K562 (cell line): ENCODE measurements at regions not wholly inside any gene's neighbourhood (a gene's known extent, or its start where the extent isn't known, plus 50 kb on each side); places are given as distances from the start of the nearest gene placed in this dataset.

ENCODE experiments used
- ATAC-seq: fragments of 200-7000 bp; cut with Tn5 transposase; 3 replicates; pipeline ENCODE4 v1.9.1; 2020; ENCODE audit warnings: moderate library complexity
- BruUV-seq: library from RNA; stranded (reverse); fragments of 400-500 nt; replicated peaks from 2 replicates; lab custom pipeline; 2021; lab: Mats Ljungman, UMichigan
- CTCF ChIA-PET: fragments of 300-600 bp; formaldehyde crosslinking; extraction: SDS; loops from one replicate; lab custom pipeline; 2021; ENCODE audit warnings: low intra/inter-chr PET ratio; lab: Yijun Ruan, JAX
- POLR2A ChIA-PET: fragments of 300-600, 350-650 bp; sonication (Branson Sonifier 250); formaldehyde crosslinking; extraction: SDS; loops from one replicate; lab custom pipeline; 2021; ENCODE audit warnings: antibody characterized with exemption, inconsistent platforms; lab: Yijun Ruan, JAX
- DNase-seq, 4 experiments: peaks; one replicate each; pipeline versions ENCODE4 v3.0.0 to v3.0.0-alpha.2; 2011 to 2018; ENCODE audit warnings: low spot score in 3 of 4, mixed read lengths in 3 of 4; ENCODE audit errors: extremely low read depth in 1 of 4
- FAIRE-seq: peaks from 2 replicates; lab custom pipeline; 2011; peaks lifted over from hg19 to GRCh38; lab: Jason Lieb, UNC
- H2AFZ ChIP-seq: 2 replicates; pipeline ENCODE4 v1.6.0; 2011; ENCODE audit warnings: low read depth, low read length, control low read depth, inconsistent platforms
- H3K27ac ChIP-seq: fragments of 200-600 bp; 3 replicates; pipeline ENCODE4 v1.8.0; 2011; ENCODE audit warnings: low read depth, mild to moderate bottlenecking, control low read depth, inconsistent platforms, low read length, moderate library complexity, mixed read lengths; ENCODE audit errors: extremely low read depth
- H3K27me3 ChIP-seq, 2 experiments: fragments of 300-600 bp in 1 of 2; 2 replicates in 1 of 2; 3 replicates in 1 of 2; pipeline versions ENCODE4 v1.6.0 to v1.8.0; 2011; ENCODE audit warnings: inconsistent platforms in 2 of 2, low read length in 2 of 2, mild to moderate bottlenecking in 1 of 2, mixed read lengths in 1 of 2, moderate library complexity in 1 of 2; ENCODE audit not compliant: control insufficient read depth in 2 of 2, insufficient read depth in 2 of 2
- H3K36me3 ChIP-seq: fragments of 300-600 bp; 3 replicates; pipeline ENCODE4 v1.8.0; 2011; ENCODE audit warnings: mild to moderate bottlenecking, low read length, inconsistent platforms; ENCODE audit not compliant: control insufficient read depth, insufficient read depth
- H3K4me1 ChIP-seq, 2 experiments: fragments of 200-600 bp in 1 of 2; replicated peaks in 1 of 2; 2 replicates in 1 of 2; 3 replicates in 1 of 2; pipeline versions ENCODE4 v1.5.1 to v1.8.0; 2011; ENCODE audit warnings: inconsistent platforms in 2 of 2, low read length in 2 of 2, mild to moderate bottlenecking in 1 of 2, mixed read lengths in 1 of 2, moderate library complexity in 1 of 2; ENCODE audit not compliant: control insufficient read depth in 2 of 2, insufficient read depth in 2 of 2
- H3K4me2 ChIP-seq: 2 replicates; pipeline ENCODE4 v1.6.1; 2011; ENCODE audit warnings: low read length, control low read depth, inconsistent platforms, mixed read lengths; ENCODE audit not compliant: insufficient read depth
- H3K4me3 ChIP-seq: fragments of 200-600 bp; sonication (generic), shearing (Covaris generic); 2 replicates; pipeline ENCODE4 v1.5.1; 2016; ENCODE audit warnings: control low read depth, inconsistent platforms
- H3K79me2 ChIP-seq: fragments of 200-600 bp; 3 replicates; pipeline ENCODE4 v1.8.0; 2011; ENCODE audit warnings: low read length, inconsistent platforms; ENCODE audit not compliant: control insufficient read depth, insufficient read depth
- H3K9ac ChIP-seq, 2 experiments: 2 replicates each; pipeline versions ENCODE4 v1.6.0 to v1.6.1; 2011; ENCODE audit warnings: low read depth in 2 of 2, low read length in 2 of 2, control low read depth in 1 of 2, inconsistent platforms in 1 of 2, mild to moderate bottlenecking in 1 of 2, mixed read lengths in 1 of 2; ENCODE audit not compliant: insufficient read depth in 1 of 2
- H3K9me1 ChIP-seq: one replicate; pipeline ENCODE4 v1.6.0; 2011; ENCODE audit warnings: inconsistent platforms, mild to moderate bottlenecking, low read length, moderate library complexity; ENCODE audit not compliant: control insufficient read depth, insufficient read depth
- H3K9me3 ChIP-seq: replicated peaks from 2 replicates; pipeline ENCODE4 v1.5.1; 2011; ENCODE audit warnings: low read depth, low read length, inconsistent platforms; ENCODE audit not compliant: control insufficient read depth, insufficient read depth
- H4K20me1 ChIP-seq: replicated peaks from 2 replicates; pipeline ENCODE4 v1.6.1; 2011; ENCODE audit warnings: low read length, inconsistent platforms, mixed read lengths; ENCODE audit not compliant: control insufficient read depth, insufficient read depth
- BCL6 ChIP-seq: fragments of 250-450 bp; sonication (Bioruptor Pico); IDR thresholded peaks from 2 replicates; pipeline ENCODE4 v1.4.0; 2020
- CEBPG ChIP-seq, 3 experiments: fragments of 200-800 bp in 1 of 3; sonication (Bioruptor generic) in 1 of 3; sonication (generic) in 1 of 3; formaldehyde crosslinking in 1 of 3; IDR thresholded peaks in 2 of 3; conservative IDR thresholded peaks in 1 of 3; 2 replicates each; pipeline versions ENCODE4 v1.6.1 to v1.8.0; 2016 to 2022; ENCODE audit warnings: missing compliant biosample characterization in 2 of 3, missing genetic modification characterization in 2 of 3, mild to moderate bottlenecking in 1 of 3, missing genetic modification reagents in 1 of 3
- EP400 ChIP-seq: fragments of 450-650 bp; IDR thresholded peaks from 2 replicates; pipeline ENCODE4 v1.6.1; 2017; ENCODE audit warnings: antibody characterized with exemption, mild to moderate bottlenecking, moderate library complexity
- EWSR1 ChIP-seq: fragments of 450-650 bp; IDR thresholded peaks from 2 replicates; pipeline ENCODE4 v1.6.1; 2018; ENCODE audit warnings: borderline replicate concordance, mild to moderate bottlenecking, low read depth, moderate library complexity; ENCODE audit not compliant: partially characterized antibody
- GTF2E2 ChIP-seq: fragments of 200-800 bp; sonication (Bioruptor generic); IDR thresholded peaks from 2 replicates; pipeline ENCODE4 v1.6.1; 2016; ENCODE audit warnings: missing genetic modification characterization, missing compliant biosample characterization
- HNRNPK ChIP-seq: fragments of 200-400 bp; formaldehyde crosslinking; IDR thresholded peaks from one replicate; pipeline ENCODE4 v1.6.1; 2018; ENCODE audit warnings: mild to moderate bottlenecking, low read depth, low read length; ENCODE audit not compliant: poor library complexity, severe bottlenecking
- HOMEZ ChIP-seq: fragments of 250-450 bp; sonication (Bioruptor Pico); IDR thresholded peaks from 2 replicates; pipeline ENCODE4 v1.4.0; 2020; ENCODE audit warnings: mild to moderate bottlenecking, moderate library complexity
- IRF9 ChIP-seq: fragments of 450-650 bp; IDR thresholded peaks from 2 replicates; pipeline ENCODE4 v1.6.1; 2016; ENCODE audit warnings: missing biosample characterization, missing genetic modification characterization
- MTA2 ChIP-seq: fragments of 450-650 bp; IDR thresholded peaks from 2 replicates; pipeline ENCODE4 v1.6.1; 2016; ENCODE audit warnings: low read depth
- NEUROD1 ChIP-seq: fragments of 150-350 bp; IDR thresholded peaks from 2 replicates; pipeline ENCODE4 v1.6.1; 2014; ENCODE audit warnings: borderline replicate concordance, low read length, low read depth; ENCODE audit not compliant: partially characterized antibody
- RBM39 ChIP-seq: fragments of 200-400 bp; formaldehyde crosslinking; optimal IDR thresholded peaks from 2 replicates; pipeline ENCODE3; 2018; ENCODE audit warnings: low read depth, low read length
- ZNF224 ChIP-seq: sonication (generic); formaldehyde crosslinking; IDR thresholded peaks from 2 replicates; pipeline ENCODE4 v1.8.0; 2022; ENCODE audit warnings: mild to moderate bottlenecking, missing genetic modification reagents
- ZNF444 ChIP-seq: fragments of 250-450 bp; sonication (Bioruptor Pico); IDR thresholded peaks from 2 replicates; pipeline ENCODE4 v1.4.0; 2020; ENCODE audit warnings: mild to moderate bottlenecking, moderate library complexity
- ZNF77 ChIP-seq: fragments of 250-450 bp; sonication (Bioruptor Pico); IDR thresholded peaks from 2 replicates; pipeline ENCODE4 v1.5.0; 2020
- ZNF778 ChIP-seq: fragments of 450-650 bp; formaldehyde crosslinking; IDR thresholded peaks from 2 replicates; pipeline ENCODE4 v1.4.0; 2020; ENCODE audit warnings: mild to moderate bottlenecking, moderate library complexity
- WGBS: fragments of 100-300 bp; shearing (Covaris generic); methylation state at CpG from one replicate; pipeline ENCODE4 v1.1.6; 2016; ENCODE audit warnings: low coverage, mixed read lengths; ENCODE audit not compliant: insufficient coverage; ENCODE audit errors: missing lambda C conversion rate; 5-methylcytosine and 5-hydroxymethylcytosine counted together
- in situ Hi-C: fragments of 300-500 bp; cut with MboI; formaldehyde crosslinking; loops from 4 replicates; pipeline ENCODE4 v1.15.0; 2018; ENCODE audit warnings: inconsistent platforms, mixed read lengths
- intact Hi-C: fragments of 100-400 bp; cut with micrococcal nuclease; formaldehyde crosslinking; loops from 2 replicates; pipeline ENCODE4 v1.14.2; 2022
- TF ChIP-seq, protein P1 (sequence below): IDR thresholded peaks from 2 replicates; pipeline ENCODE4 v1.6.1; 2016; ENCODE audit warnings: missing genetic modification characterization, missing compliant biosample characterization

DNA sequence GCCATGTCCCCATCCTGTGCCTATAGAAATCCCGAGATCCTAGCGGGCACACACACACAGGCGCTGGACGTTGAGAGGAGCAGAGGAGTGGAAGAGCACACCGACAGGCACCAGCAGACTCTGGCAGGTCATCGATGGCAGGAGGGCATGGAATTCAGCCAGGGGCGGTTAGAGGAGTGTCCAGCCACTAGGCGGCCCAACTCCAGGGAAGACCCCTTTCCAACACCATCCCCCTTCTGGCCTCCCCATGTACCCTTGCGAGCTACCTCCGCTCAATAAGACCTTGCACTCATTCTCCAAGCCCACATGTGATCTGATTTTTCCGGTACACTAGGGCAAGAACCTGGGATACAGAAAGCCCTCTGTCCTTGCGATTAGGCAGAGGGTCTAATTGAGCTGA lies 356.0 kb upstream of the DPP6 start:
- Histone ChIP-seq H2AFZ (no peak overlapping the region), H3K4me3 (no peak overlapping the region), H3K9me1 (no peaks in the 10 kb centered on the region), H3K27ac (no peak overlapping the region), H3K27me3 (peaks cover 0 to 11% of the 10 kb centered on the region in 2 experiments; a peak in 1 of 5 replicates), H4K20me1 (no peaks in the 10 kb centered on the region), H3K79me2 (no peaks in the 10 kb centered on the region), H3K36me3 (no peaks in the 10 kb centered on the region), H3K4me1 (no peaks in the 10 kb centered on the region), H3K9ac (no peak overlapping the region), H3K9me3 (no peaks in the 10 kb centered on the region), H3K4me2 (no peak overlapping the region)
- ChIA-PET CTCF (no interaction called here), POLR2A (interaction anchor here (1.4 kb wide), 1 partner anchor 9 kb away, joined by 3 read pairs; no protein-coding TSS in a partner anchor)
- in situ Hi-C loops = no loop called here
- intact Hi-C loops = loop anchor here (5.0 kb wide), 1 partner anchor 314 kb away; no protein-coding TSS in a partner anchor
- BruUV-seq = no TSS peak
- ATAC-seq (no peak), DNase-seq (no peak), FAIRE-seq (no peak)
- 3% methylated on average over 12 of the region's 12 CpGs for WGBS
- no peak for TF ChIP-seq NEUROD1
- no peak for TF ChIP-seq GTF2E2 (tag)
- no peak for TF ChIP-seq BCL6
- TF ChIP-seq ZNF778 (CRISPR knock-in tag) = no peak
- TF ChIP-seq RBM39 = no peak
- TF ChIP-seq HOMEZ (CRISPR knock-in tag) = no peak
- TF ChIP-seq HNRNPK = no peak
- TF ChIP-seq MTA2 = no peak
- TF ChIP-seq, protein P1, sequence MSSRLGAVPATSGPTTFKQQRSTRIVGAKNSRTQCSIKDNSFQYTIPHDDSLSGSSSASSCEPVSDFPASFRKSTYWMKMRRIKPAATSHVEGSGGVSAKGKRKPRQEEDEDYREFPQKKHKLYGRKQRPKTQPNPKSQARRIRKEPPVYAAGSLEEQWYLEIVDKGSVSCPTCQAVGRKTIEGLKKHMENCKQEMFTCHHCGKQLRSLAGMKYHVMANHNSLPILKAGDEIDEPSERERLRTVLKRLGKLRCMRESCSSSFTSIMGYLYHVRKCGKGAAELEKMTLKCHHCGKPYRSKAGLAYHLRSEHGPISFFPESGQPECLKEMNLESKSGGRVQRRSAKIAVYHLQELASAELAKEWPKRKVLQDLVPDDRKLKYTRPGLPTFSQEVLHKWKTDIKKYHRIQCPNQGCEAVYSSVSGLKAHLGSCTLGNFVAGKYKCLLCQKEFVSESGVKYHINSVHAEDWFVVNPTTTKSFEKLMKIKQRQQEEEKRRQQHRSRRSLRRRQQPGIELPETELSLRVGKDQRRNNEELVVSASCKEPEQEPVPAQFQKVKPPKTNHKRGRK (tag) = no peak
- TF ChIP-seq EWSR1 = no peak
- TF ChIP-seq IRF9 (tag) = no peak
- TF ChIP-seq ZNF444 (CRISPR knock-in tag) = no peak
- TF ChIP-seq EP400 = no peak
- no peak for TF ChIP-seq ZNF224 (CRISPR knock-in tag)
- TF ChIP-seq ZNF77 = no peak
- no peak for TF ChIP-seq CEBPG (CRISPR knock-in tag; IDR thresholded peaks at IDR 0.05)
- TF ChIP-seq CEBPG (tag; conservative IDR thresholded peaks at IDR 0.05 in 1 of 2, IDR thresholded peaks at IDR 0.05 in 1 of 2) = no peak
